MM.1S (cell line): ENCODE measurements at regions not wholly inside any gene's neighbourhood (a gene's known extent, or its start where the extent isn't known, plus 50 kb on each side); places are given as distances from the start of the nearest gene placed in this dataset.

Experiments
- DNase-seq: peaks from one replicate; pipeline ENCODE4 v3.0.0-alpha.2; 2015
- H2AFZ ChIP-seq: fragments of 300-600 bp; sonication (generic); 2 replicates; pipeline ENCODE4 v1.6.0; 2016; ENCODE audit warnings: antibody characterized with exemption, low read length
- H3F3A ChIP-seq: fragments of 300-600 bp; sonication (generic); 2 replicates; pipeline ENCODE4 v1.6.1; 2016; ENCODE audit warnings: mild to moderate bottlenecking, antibody characterized with exemption, low read length, moderate library complexity, mixed read lengths; ENCODE audit not compliant: insufficient read depth
- H3K27ac ChIP-seq: fragments of 300-600 bp; sonication (generic); 2 replicates; pipeline ENCODE4 v1.5.1; 2016; ENCODE audit warnings: mild to moderate bottlenecking, low read length
- H3K27me3 ChIP-seq: fragments of 300-600 bp; sonication (generic); replicated peaks from 2 replicates; pipeline ENCODE4 v1.6.0; 2016; ENCODE audit warnings: low read length; ENCODE audit not compliant: insufficient read depth
- H3K36me3 ChIP-seq: fragments of 300-600 bp; sonication (generic); replicated peaks from 2 replicates; pipeline ENCODE4 v1.6.1; 2016; ENCODE audit warnings: mild to moderate bottlenecking, low read length, mixed read lengths; ENCODE audit not compliant: insufficient read depth
- H3K4me1 ChIP-seq: fragments of 300-600 bp; sonication (generic); 2 replicates; pipeline ENCODE4 v1.6.1; 2016; ENCODE audit warnings: low read length, mixed read lengths
- H3K4me2 ChIP-seq: fragments of 300-600 bp; sonication (generic); 2 replicates; pipeline ENCODE4 v1.6.0; 2016; ENCODE audit warnings: low read depth, low read length
- H3K4me3 ChIP-seq: fragments of 300-600 bp; sonication (generic); 2 replicates; pipeline ENCODE4 v1.5.1; 2016; ENCODE audit warnings: low read length, mixed read lengths
- H3K79me2 ChIP-seq: fragments of 300-600 bp; sonication (generic); 2 replicates; pipeline ENCODE4 v1.6.1; 2016; ENCODE audit warnings: mixed run types, low read length, mixed read lengths
- H3K9ac ChIP-seq: fragments of 300-600 bp; sonication (generic); 2 replicates; pipeline ENCODE4 v1.6.1; 2016; ENCODE audit warnings: low read length, mixed read lengths
- H3K9me2 ChIP-seq: fragments of 300-600 bp; sonication (generic); replicated peaks from 2 replicates; pipeline ENCODE4 v1.6.1; 2016; ENCODE audit warnings: mild to moderate bottlenecking, low read length, mixed read lengths; ENCODE audit not compliant: insufficient read depth
- H3K9me3 ChIP-seq: fragments of 300-600 bp; sonication (generic); replicated peaks from 2 replicates; pipeline ENCODE4 v1.6.1; 2016; ENCODE audit warnings: mild to moderate bottlenecking, low read length, mixed read lengths; ENCODE audit not compliant: insufficient read depth
- H4K20me1 ChIP-seq: fragments of 300-600 bp; sonication (generic); 2 replicates; pipeline ENCODE4 v1.6.1; 2016; ENCODE audit warnings: mild to moderate bottlenecking, low read length, moderate library complexity, mixed read lengths; ENCODE audit not compliant: insufficient read depth
- CTCF ChIP-seq: fragments of 300-600 bp; sonication (generic); IDR thresholded peaks from 2 replicates; pipeline ENCODE4 v1.5.1; 2016; ENCODE audit warnings: antibody characterized with exemption, low read length, mixed read lengths
- EZH2 ChIP-seq: fragments of 300-600 bp; sonication (generic); optimal IDR thresholded peaks from 2 replicates; pipeline ENCODE3; 2017; ENCODE audit warnings: low read depth, mild to moderate bottlenecking, antibody characterized with exemption, low read length, mixed read lengths
- EZH2phosphoT487 ChIP-seq: fragments of 300-600 bp; sonication (generic); IDR thresholded peaks from 2 replicates; pipeline ENCODE4 v1.6.1; 2018; ENCODE audit warnings: antibody characterized with exemption, low read length

- no peak for TF ChIP-seq CTCF
- no peak for TF ChIP-seq EZH2
- no peak for TF ChIP-seq EZH2phosphoT487
- Histone ChIP-seq H3K4me1 (no peaks in the 10 kb centered on the region), H3F3A (no peaks in the 10 kb centered on the region), H3K9me2 (no peaks in the 10 kb centered on the region), H3K4me3 (no peak overlapping the region), H3K9me3 (no peaks in the 10 kb centered on the region), H4K20me1 (no peaks in the 10 kb centered on the region), H3K79me2 (no peaks in the 10 kb centered on the region), H3K4me2 (no peak overlapping the region), H3K27me3 (no peaks in the 10 kb centered on the region), H3K9ac (no peak overlapping the region), H3K36me3 (no peaks in the 10 kb centered on the region), H3K27ac (no peak overlapping the region), H2AFZ (no peak overlapping the region)
- DNase-seq: no peak
Observed at GRCh38 chr21:15254111-15254510, 189.3 kb upstream of the NRIP1 start.

- Histone ChIP-seq H3K27ac (no peak overlapping the region), H3K4me3 (no peak overlapping the region), H3K79me2 (no peaks in the 10 kb centered on the region), H3K27me3 (no peaks in the 10 kb centered on the region), H2AFZ (no peak overlapping the region), H3K4me1 (no peaks in the 10 kb centered on the region), H4K20me1 (no peaks in the 10 kb centered on the region), H3K9me3 (no peaks in the 10 kb centered on the region), H3K9ac (no peak overlapping the region), H3F3A (no peaks in the 10 kb centered on the region), H3K4me2 (no peak overlapping the region), H3K9me2 (no peaks in the 10 kb centered on the region), H3K36me3 (no peaks in the 10 kb centered on the region)
- no peak for DNase-seq
- no peak for TF ChIP-seq EZH2phosphoT487
- no peak for TF ChIP-seq EZH2
- no peak for TF ChIP-seq CTCF
Observed at GRCh38 chr21:15255261-15255660, 190.5 kb upstream of the NRIP1 start.

- H3K79me2 ChIP-seq: no peaks in the 10 kb centered on the region
- H3K4me3 ChIP-seq: no peak overlapping the region
- no peak overlapping the region for H3K27ac ChIP-seq
- H3K9me3 ChIP-seq: no peaks in the 10 kb centered on the region
- H3K9me2 ChIP-seq: no peaks in the 10 kb centered on the region
- no peaks in the 10 kb centered on the region for H3K27me3 ChIP-seq
- H4K20me1 ChIP-seq: no peaks in the 10 kb centered on the region
- no peaks in the 10 kb centered on the region for H3K36me3 ChIP-seq
- no peaks in the 10 kb centered on the region for H3F3A ChIP-seq
- no peak for DNase-seq
- no peak overlapping the region for H3K9ac ChIP-seq
- H3K4me1 ChIP-seq: no peaks in the 10 kb centered on the region
- TF ChIP-seq CTCF: no peak
- no peak for TF ChIP-seq EZH2phosphoT487
- no peak for TF ChIP-seq EZH2
- no peak overlapping the region for H3K4me2 ChIP-seq
- no peak overlapping the region for H2AFZ ChIP-seq
Observed at GRCh38 chr21:15255763-15256162, 191.0 kb upstream of the NRIP1 start.
